CD4-positive, alpha-beta T cell treated with Interferon alpha-2 for 1 hour (primary cell): ENCODE measurements at regions not wholly inside any gene's neighbourhood (a gene's known extent, or its start where the extent isn't known, plus 50 kb on each side); places are given as distances from the start of the nearest gene placed in this dataset.

Source experiments
- DNase-seq, 2 donors: peaks; one replicate each; pipeline ENCODE4 v3.0.0-alpha.2; 2020 to 2022

GRCh38 chr3:13266005-13266404, 154.1 kb downstream of the NUP210 start:
- DNase-seq: no peak

- DNase-seq: no peak
Observed at GRCh38 chr3:13265507-13265906, 154.6 kb downstream of the NUP210 start.

GRCh38 chr3:13265016-13265415, 155.1 kb downstream of the NUP210 start:
- DNase-seq: no peak

- DNase-seq: no peak
Observed at GRCh38 chr3:13264468-13264795, 155.7 kb downstream of the NUP210 start.

- no peak for DNase-seq
Observed at GRCh38 chr3:13263770-13264467, 156.2 kb downstream of the NUP210 start.

- DNase-seq: no peak
Observed at GRCh38 chr3:13262493-13263211, 157.5 kb downstream of the NUP210 start.

GRCh38 chr3:13261892-13262291, 158.2 kb downstream of the NUP210 start:
- no peak for DNase-seq

- DNase-seq: no peak
Observed at GRCh38 chr3:13261104-13261830, 158.9 kb downstream of the NUP210 start.

- DNase-seq: no peak
Observed at GRCh38 chr3:13260259-13261103, 159.6 kb downstream of the NUP210 start.

GRCh38 chr3:13259831-13260230, 160.3 kb downstream of the NUP210 start:
- no peak for DNase-seq

- no peak for DNase-seq
Observed at GRCh38 chr3:13258986-13259514, 161.1 kb downstream of the NUP210 start.

- DNase-seq: no peak
Observed at GRCh38 chr3:13258280-13258679, 161.8 kb downstream of the NUP210 start.

GRCh38 chr3:13257666-13258065, 162.5 kb downstream of the NUP210 start:
- DNase-seq: no peak

GRCh38 chr3:13256845-13257244, 163.3 kb downstream of the NUP210 start:
- no peak for DNase-seq

- DNase-seq: no peak
Observed at GRCh38 chr3:13254028-13254951, 165.8 kb downstream of the NUP210 start.

- no peak for DNase-seq
Observed at GRCh38 chr3:13253208-13253937, 166.7 kb downstream of the NUP210 start.

GRCh38 chr3:13252207-13252606, 167.9 kb downstream of the NUP210 start:
- no peak for DNase-seq

GRCh38 chr3:13251166-13251903, 168.8 kb downstream of the NUP210 start:
- DNase-seq: no peak

GRCh38 chr3:13249664-13250390, 170.3 kb downstream of the NUP210 start:
- no peak for DNase-seq
